ENCODE measurements at regions not wholly inside any gene's neighbourhood (a gene's known extent, or its start where the extent isn't known, plus 50 kb on each side); places are given as distances from the start of the nearest gene placed in this dataset.

GRCh38 chr12:79508622-79509021 lies 182.1 kb downstream of the PAWR start:
- H3K4me1 Mint-ChIP-seq: peaks cover 0 to 1% (median 0%) of the 10 kb centered on the region in 3 donors
- H3K27ac Mint-ChIP-seq: no peak overlapping the region
- H3K36me3 Mint-ChIP-seq: peaks cover 0 to 12% of the 10 kb centered on the region in 2 donors
- DNase-seq (no peak), ATAC-seq (ENCODE audit: low read depth in 2 of 2) (no peak)
- H3K4me3 Mint-ChIP-seq: no peak overlapping the region
- peaks cover under 1 to 27% (median 15%) of the 10 kb centered on the region in 7 donors for H3K9me3 Mint-ChIP-seq
- H3K27me3 Mint-ChIP-seq: no peaks in the 10 kb centered on the region
